DND-41 (cell line): ENCODE measurements at regions not wholly inside any gene's neighbourhood (a gene's known extent, or its start where the extent isn't known, plus 50 kb on each side); places are given as distances from the start of the nearest gene placed in this dataset.

Source experiments
- ATAC-seq: fragments of 200-7000 bp; cut with Tn5 transposase; 3 replicates; pipeline ENCODE4 v1.9.1; 2021; ENCODE audit warnings: low read depth; ENCODE audit not compliant: insufficient read depth
- DNase-seq: peaks from one replicate; pipeline ENCODE4 v3.0.0-alpha.2; 2020
- H2AFZ ChIP-seq: 2 replicates; pipeline ENCODE4 v1.6.0; 2012; ENCODE audit warnings: low read depth, low read length
- H3K27ac ChIP-seq: 2 replicates; pipeline ENCODE4 v1.5.1; 2012; ENCODE audit warnings: low read length, inconsistent platforms
- H3K27me3 ChIP-seq: fragments of 200-600 bp; sonication (generic); 2 replicates; pipeline ENCODE4 v1.6.0; 2012; ENCODE audit warnings: low read length, mild to moderate bottlenecking, inconsistent platforms; ENCODE audit not compliant: insufficient read depth, poor library complexity
- H3K36me3 ChIP-seq: 2 replicates; pipeline ENCODE4 v1.5.1; 2012; ENCODE audit warnings: low read length, inconsistent platforms; ENCODE audit not compliant: insufficient read depth
- H3K4me1 ChIP-seq: 2 replicates; pipeline ENCODE4 v1.5.1; 2012; ENCODE audit warnings: mild to moderate bottlenecking, low read length; ENCODE audit not compliant: insufficient read depth
- H3K4me2 ChIP-seq: 2 replicates; pipeline ENCODE4 v1.6.0; 2012; ENCODE audit warnings: mild to moderate bottlenecking, moderate library complexity, low read length, inconsistent platforms; ENCODE audit not compliant: insufficient read depth
- H3K4me3 ChIP-seq, 2 experiments: fragments of 200-600 bp in 1 of 2; shearing (Covaris generic) in 1 of 2; 2 replicates each; pipeline ENCODE4 v1.5.1; 2012 to 2016; ENCODE audit warnings: inconsistent platforms in 2 of 2, low read length in 2 of 2, mild to moderate bottlenecking in 2 of 2, low read depth in 1 of 2, moderate library complexity in 1 of 2
- H3K79me2 ChIP-seq: 2 replicates; pipeline ENCODE4 v1.6.0; 2012; ENCODE audit warnings: low read length, inconsistent platforms; ENCODE audit not compliant: insufficient read depth
- H3K9ac ChIP-seq: 2 replicates; pipeline ENCODE4 v1.6.0; 2012; ENCODE audit warnings: low read depth, mild to moderate bottlenecking, inconsistent platforms, low read length, moderate library complexity
- H3K9me3 ChIP-seq: 2 replicates; pipeline ENCODE4 v1.5.1; 2012; ENCODE audit warnings: low read length, moderate library complexity, mild to moderate bottlenecking, inconsistent platforms; ENCODE audit not compliant: insufficient read depth, severe bottlenecking
- H4K20me1 ChIP-seq: 2 replicates; pipeline ENCODE4 v1.6.0; 2012; ENCODE audit warnings: low read length; ENCODE audit not compliant: insufficient read depth
- EZH2 ChIP-seq: IDR thresholded peaks from 3 replicates; pipeline ENCODE4 v1.6.1; 2012; ENCODE audit warnings: borderline replicate concordance, low read depth, mild to moderate bottlenecking, moderate library complexity, low read length, inconsistent platforms; ENCODE audit not compliant: severe bottlenecking
- TF ChIP-seq, protein P1 (sequence below): IDR thresholded peaks from 2 replicates; pipeline ENCODE4 v1.5.1; 2012; ENCODE audit warnings: borderline replicate concordance, low read length, moderate library complexity, mild to moderate bottlenecking; ENCODE audit not compliant: poor library complexity, severe bottlenecking; ENCODE audit errors: extremely low read depth

DNA sequence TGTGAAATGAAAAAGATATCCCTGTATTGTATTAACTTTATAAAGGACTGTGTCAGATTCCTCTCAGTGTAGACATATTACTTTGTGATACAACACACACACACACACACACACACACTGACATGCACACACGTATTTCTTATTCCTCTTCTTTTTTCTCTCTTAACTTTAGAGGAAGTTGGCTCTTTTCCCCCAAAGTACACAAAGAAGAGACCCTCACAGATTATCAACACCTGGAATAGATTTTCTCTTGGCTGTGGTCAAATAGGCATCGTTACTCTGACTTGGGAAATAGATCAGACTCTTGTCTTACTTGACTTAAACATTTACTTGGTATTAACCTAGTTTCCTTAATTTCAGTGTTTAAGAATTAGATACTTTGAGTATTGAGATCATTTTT lies 792.8 kb downstream of the ADGRL2 start:
- no peaks in the 10 kb centered on the region for H3K79me2 ChIP-seq
- no peaks in the 10 kb centered on the region for H3K4me1 ChIP-seq
- no peaks in the 10 kb centered on the region for H3K9me3 ChIP-seq
- no peaks in the 10 kb centered on the region for H3K27me3 ChIP-seq
- no peaks in the 10 kb centered on the region for H3K36me3 ChIP-seq
- H3K4me3 ChIP-seq = no peak overlapping the region
- H2AFZ ChIP-seq = no peak overlapping the region
- no peaks in the 10 kb centered on the region for H4K20me1 ChIP-seq
- DNase-seq = no peak
- H3K27ac ChIP-seq = no peak overlapping the region
- TF ChIP-seq, protein P1, sequence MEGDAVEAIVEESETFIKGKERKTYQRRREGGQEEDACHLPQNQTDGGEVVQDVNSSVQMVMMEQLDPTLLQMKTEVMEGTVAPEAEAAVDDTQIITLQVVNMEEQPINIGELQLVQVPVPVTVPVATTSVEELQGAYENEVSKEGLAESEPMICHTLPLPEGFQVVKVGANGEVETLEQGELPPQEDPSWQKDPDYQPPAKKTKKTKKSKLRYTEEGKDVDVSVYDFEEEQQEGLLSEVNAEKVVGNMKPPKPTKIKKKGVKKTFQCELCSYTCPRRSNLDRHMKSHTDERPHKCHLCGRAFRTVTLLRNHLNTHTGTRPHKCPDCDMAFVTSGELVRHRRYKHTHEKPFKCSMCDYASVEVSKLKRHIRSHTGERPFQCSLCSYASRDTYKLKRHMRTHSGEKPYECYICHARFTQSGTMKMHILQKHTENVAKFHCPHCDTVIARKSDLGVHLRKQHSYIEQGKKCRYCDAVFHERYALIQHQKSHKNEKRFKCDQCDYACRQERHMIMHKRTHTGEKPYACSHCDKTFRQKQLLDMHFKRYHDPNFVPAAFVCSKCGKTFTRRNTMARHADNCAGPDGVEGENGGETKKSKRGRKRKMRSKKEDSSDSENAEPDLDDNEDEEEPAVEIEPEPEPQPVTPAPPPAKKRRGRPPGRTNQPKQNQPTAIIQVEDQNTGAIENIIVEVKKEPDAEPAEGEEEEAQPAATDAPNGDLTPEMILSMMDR = no peak
- no peak for TF ChIP-seq EZH2
- ATAC-seq = no peak
- H3K9ac ChIP-seq = no peak overlapping the region
- no peak overlapping the region for H3K4me2 ChIP-seq

DNA sequence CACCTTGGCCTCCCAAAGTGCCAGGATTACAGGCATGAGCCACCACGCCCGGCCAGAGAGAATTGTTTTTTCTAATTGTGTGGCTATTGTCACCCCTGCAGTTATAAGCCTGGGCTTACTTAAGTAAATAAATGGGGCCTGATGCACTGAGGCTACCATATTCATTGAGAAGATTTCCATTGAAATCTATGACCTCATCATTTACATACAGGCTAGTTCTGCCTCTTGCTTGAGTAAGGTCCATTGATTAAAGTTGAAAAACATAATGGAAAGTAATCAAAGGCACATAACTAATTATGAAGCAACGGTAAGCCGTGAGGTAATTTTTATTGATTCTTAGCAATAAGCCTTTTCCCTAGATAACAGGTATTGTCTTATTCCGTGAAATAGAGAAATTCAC lies 788.9 kb downstream of the ADGRL2 start:
- Histone ChIP-seq H3K9me3 (no peaks in the 10 kb centered on the region), H3K9ac (no peak overlapping the region), H3K27ac (no peak overlapping the region), H3K4me3 (no peak overlapping the region), H3K79me2 (no peaks in the 10 kb centered on the region), H3K4me1 (no peaks in the 10 kb centered on the region), H3K36me3 (no peaks in the 10 kb centered on the region), H2AFZ (no peak overlapping the region), H3K4me2 (no peak overlapping the region), H3K27me3 (no peaks in the 10 kb centered on the region), H4K20me1 (no peaks in the 10 kb centered on the region)
- DNase-seq (no peak), ATAC-seq (no peak)
- TF ChIP-seq, protein P1 = no peak
- TF ChIP-seq EZH2 = no peak

DNA sequence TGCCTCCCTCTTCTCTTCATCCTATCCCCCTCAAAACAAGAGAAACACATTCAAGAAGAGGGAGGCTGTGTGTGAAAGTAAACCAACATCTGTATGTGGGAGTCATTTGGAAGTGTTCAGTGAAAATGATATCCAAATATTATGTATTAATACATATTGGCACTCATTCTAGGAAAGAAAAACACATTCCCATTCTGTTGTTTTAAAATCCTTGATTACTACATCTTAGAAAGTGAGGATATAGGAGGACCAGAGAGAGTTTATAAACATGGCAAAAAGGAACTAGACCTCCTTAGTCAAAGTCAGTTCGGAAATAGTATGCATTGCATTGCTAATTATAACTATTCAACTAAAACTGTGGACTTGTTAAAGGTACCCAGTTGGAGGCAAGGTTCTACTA lies 786.6 kb downstream of the ADGRL2 start:
- Histone ChIP-seq H3K36me3 (no peaks in the 10 kb centered on the region), H2AFZ (no peak overlapping the region), H3K27ac (no peak overlapping the region), H3K4me2 (no peak overlapping the region), H3K79me2 (no peaks in the 10 kb centered on the region), H3K9me3 (no peaks in the 10 kb centered on the region), H3K4me1 (no peaks in the 10 kb centered on the region), H3K9ac (no peak overlapping the region), H3K27me3 (no peaks in the 10 kb centered on the region), H4K20me1 (no peaks in the 10 kb centered on the region), H3K4me3 (no peak overlapping the region)
- TF ChIP-seq, protein P1 = no peak
- TF ChIP-seq EZH2 = no peak
- DNase-seq (no peak), ATAC-seq (no peak)

DNA sequence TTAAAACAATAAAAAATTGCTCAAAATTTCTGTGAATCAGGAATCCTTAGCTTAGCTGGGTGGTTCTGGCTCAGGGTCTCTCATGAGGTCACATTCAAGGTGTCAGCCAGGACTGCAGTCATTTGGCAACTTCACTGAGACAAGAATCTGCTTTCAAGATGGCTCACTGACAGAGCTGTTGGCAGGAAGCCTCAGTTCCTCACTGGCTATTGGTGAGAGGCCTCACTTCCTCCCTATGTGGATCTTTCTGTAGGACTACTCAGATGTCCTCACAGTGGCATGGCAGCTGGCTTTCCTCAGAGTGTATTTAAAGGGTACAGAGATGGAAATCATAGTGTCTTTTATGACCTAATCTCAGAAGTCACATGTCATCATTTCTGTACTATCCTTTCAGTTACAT lies 785.7 kb downstream of the ADGRL2 start:
- no peaks in the 10 kb centered on the region for H4K20me1 ChIP-seq
- no peak overlapping the region for H3K9ac ChIP-seq
- no peak for ATAC-seq
- no peak for TF ChIP-seq EZH2
- TF ChIP-seq, protein P1 = no peak
- H3K4me3 ChIP-seq = no peak overlapping the region
- H3K4me1 ChIP-seq = no peaks in the 10 kb centered on the region
- no peaks in the 10 kb centered on the region for H3K9me3 ChIP-seq
- no peaks in the 10 kb centered on the region for H3K79me2 ChIP-seq
- H3K36me3 ChIP-seq = no peaks in the 10 kb centered on the region
- no peak overlapping the region for H2AFZ ChIP-seq
- H3K4me2 ChIP-seq = no peak overlapping the region
- no peaks in the 10 kb centered on the region for H3K27me3 ChIP-seq
- no peak for DNase-seq
- H3K27ac ChIP-seq = no peak overlapping the region
